H54 (cell line): ENCODE measurements at regions not wholly inside any gene's neighbourhood (a gene's known extent, or its start where the extent isn't known, plus 50 kb on each side); places are given as distances from the start of the nearest gene placed in this dataset.
"Not testable (repeated sequence)": the region's sequence is repeated elsewhere in the genome, so short reads cannot be mapped to it uniquely, and the experiment has no call there.

ENCODE experiments used
- DNase-seq: peaks from one replicate; pipeline ENCODE4 v3.0.0; 2011; ENCODE audit warnings: low spot score, mixed read lengths; ENCODE audit not compliant: insufficient read length
- FAIRE-seq: peaks from 3 replicates; lab custom pipeline; 2011; peaks lifted over from hg19 to GRCh38; lab: Jason Lieb, UNC
- POLR2A ChIP-seq: IDR thresholded peaks from 2 replicates; pipeline ENCODE4 v1.6.1; 2011; ENCODE audit warnings: low read depth, mild to moderate bottlenecking, low read length

GRCh38 chr1:185560760-185561159 lies 173.4 kb upstream of the HMCN1 start:
- TF ChIP-seq POLR2A: no peak
- no peak for FAIRE-seq

GRCh38 chr1:185559684-185560331 lies 174.4 kb upstream of the HMCN1 start:
- DNase-seq: peak; percentile 9
- no peak for TF ChIP-seq POLR2A
- FAIRE-seq: no peak

More at GRCh38 chr1:185560760-185561159, 173.4 kb upstream of the HMCN1 start:
- DNase-seq: no peak

- no peak for TF ChIP-seq POLR2A
- no peak for FAIRE-seq
- no peak for DNase-seq
These were observed 175.0 kb upstream of the HMCN1 start for GRCh38 chr1:185559151-185559550.

- no peak for DNase-seq
- TF ChIP-seq POLR2A: no peak
- no peak for FAIRE-seq
These were observed 177.6 kb upstream of the HMCN1 start for GRCh38 chr1:185556561-185556960.

- no peak for TF ChIP-seq POLR2A
- no peak for FAIRE-seq
- no peak for DNase-seq
These were observed 178.4 kb upstream of the HMCN1 start for GRCh38 chr1:185555743-185556142.

GRCh38 chr1:185551008-185551407 lies 183.2 kb upstream of the HMCN1 start:
- DNase-seq (no peak), FAIRE-seq (no peak)
- TF ChIP-seq POLR2A: no peak

GRCh38 chr1:185549906-185550305 lies 184.3 kb upstream of the HMCN1 start:
- no peak for TF ChIP-seq POLR2A
- DNase-seq (no peak), FAIRE-seq (no peak)

GRCh38 chr1:185546029-185546428 lies 188.2 kb upstream of the HMCN1 start:
- TF ChIP-seq POLR2A: no peak
- FAIRE-seq: no peak
- no peak for DNase-seq

- TF ChIP-seq POLR2A: no peak
- no peak for DNase-seq
- FAIRE-seq: no peak
These were observed 192.3 kb upstream of the HMCN1 start for GRCh38 chr1:185541871-185542301.

GRCh38 chr1:185540295-185540694 lies 193.9 kb upstream of the HMCN1 start:
- FAIRE-seq: no peak
- TF ChIP-seq POLR2A: no peak
- no peak for DNase-seq

GRCh38 chr1:185539277-185539943 lies 194.8 kb upstream of the HMCN1 start:
- FAIRE-seq (no peak), DNase-seq (no peak)
- no peak for TF ChIP-seq POLR2A

GRCh38 chr1:185538309-185538898 lies 195.8 kb upstream of the HMCN1 start:
- FAIRE-seq, DNase-seq: not testable (repeated sequence)

- no peak for FAIRE-seq
- TF ChIP-seq POLR2A: no peak
These were observed 196.6 kb upstream of the HMCN1 start for GRCh38 chr1:185537596-185537995.

GRCh38 chr1:185536165-185536920 lies 197.8 kb upstream of the HMCN1 start:
- FAIRE-seq: no peak
- DNase-seq: no peak
- TF ChIP-seq POLR2A: no peak

More at GRCh38 chr1:185537596-185537995, 196.6 kb upstream of the HMCN1 start:
- no peak for DNase-seq

- TF ChIP-seq POLR2A: no peak
- DNase-seq: no peak
- FAIRE-seq: no peak
These were observed 198.6 kb upstream of the HMCN1 start for GRCh38 chr1:185535621-185536020.
